ENCODE measurements at regions not wholly inside any gene's neighbourhood (a gene's known extent, or its start where the extent isn't known, plus 50 kb on each side); places are given as distances from the start of the nearest gene placed in this dataset.

DNA sequence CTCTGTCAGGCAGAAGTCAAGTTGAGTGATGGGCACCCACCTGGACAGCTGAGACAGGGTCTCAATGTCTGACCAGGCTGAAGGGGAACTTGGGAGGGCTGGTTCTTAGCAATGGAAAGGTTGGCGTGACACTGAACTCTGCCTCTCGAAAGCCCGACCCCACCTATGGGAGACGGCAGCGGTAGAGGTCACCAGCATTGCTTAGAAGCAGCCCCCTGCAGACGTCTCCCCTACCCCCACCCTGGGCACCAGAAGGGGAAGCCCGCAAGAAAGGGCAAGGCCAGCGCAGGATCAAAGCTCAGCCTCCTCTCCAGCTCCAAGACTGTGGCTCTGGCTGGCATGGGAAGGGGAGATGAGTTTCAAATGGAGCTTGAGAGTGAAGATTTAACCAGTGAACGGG lies 184.8 kb upstream of the LYSMD4 start:
- no peaks in the 10 kb centered on the region for H4K20me1 ChIP-seq (ENCODE audit: insufficient read depth)
- no peak overlapping the region for H3K27ac ChIP-seq (ENCODE audit: low read depth in 2 of 2, low read length in 1 of 2)
- H3K4me1 ChIP-seq (ENCODE audit: control insufficient read depth in 1 of 2, insufficient read depth in 2 of 2, low read depth in 1 of 2, low read length in 1 of 2) = no peaks in the 10 kb centered on the region; a peak in 1 of 4 replicates
- no peaks in the 10 kb centered on the region for H3K36me3 ChIP-seq (replicated peaks in 1 of 2; ENCODE audit: control insufficient read depth in 1 of 2, insufficient read depth in 2 of 2, low read length in 1 of 2)
- no peak overlapping the region for H3K4me2 ChIP-seq
- H3K4me3 ChIP-seq (ENCODE audit: low read depth in 2 of 2, low read length in 1 of 2) = no peak overlapping the region
- H3K9ac ChIP-seq = no peak overlapping the region
- DNase-seq = no peak
- no peaks in the 10 kb centered on the region for H3F3A ChIP-seq (replicated peaks; ENCODE audit: insufficient read depth)
- no peaks in the 10 kb centered on the region for H3K9me2 ChIP-seq
- TF ChIP-seq FOXJ3 (CRISPR knock-in tag; IDR thresholded peaks at IDR 0.05) = no peak
- H3K9me3 ChIP-seq = no peaks in the 10 kb centered on the region
- CTCF ChIA-PET = interaction anchor here (1.2 to 1.3 kb wide), 2 partner anchors 11 to 432 kb away, joined by 5 to 7 read pairs; no protein-coding TSS in a partner anchor
- no peaks in the 10 kb centered on the region for H3K79me2 ChIP-seq (ENCODE audit: insufficient read depth)
- 21% methylated on average over 2 of the region's 9 CpGs for WGBS (ENCODE audit: low lambda C conversion rate)
- POLR2A ChIA-PET = no interaction called here
- no peaks in the 10 kb centered on the region for H3K27me3 ChIP-seq (ENCODE audit: insufficient read depth)
- H2AFZ ChIP-seq (ENCODE audit: low read depth) = no peak overlapping the region

DNA sequence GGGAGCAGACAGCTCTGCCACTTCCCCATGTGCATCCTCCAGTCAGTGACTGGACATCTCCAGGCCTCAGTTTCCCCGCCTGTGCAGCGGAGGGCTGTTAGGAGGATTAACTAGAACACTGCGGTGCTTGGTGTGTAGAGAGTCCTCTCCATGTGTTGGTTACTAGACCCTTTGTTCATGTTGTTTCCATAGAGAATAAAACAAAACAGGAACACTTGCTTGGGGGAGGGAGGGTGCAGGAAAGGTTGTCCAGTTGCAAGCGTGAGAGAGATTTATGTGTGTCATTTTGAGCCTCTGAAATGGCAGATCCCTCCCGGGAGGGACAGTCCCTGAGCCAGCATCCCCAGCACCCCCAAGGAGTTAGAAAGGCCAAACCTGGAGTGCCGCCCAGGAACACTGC lies 184.0 kb upstream of the LYSMD4 start:
- no peak for TF ChIP-seq SMC3 (IDR thresholded peaks at IDR 0.05; ENCODE audit: low read depth, low read length)
- no peak for TF ChIP-seq PBX3 (IDR thresholded peaks at IDR 0.05)
- TF ChIP-seq POLR2AphosphoS5 (IDR thresholded peaks at IDR 0.05; ENCODE audit: low read depth, low read length) = no peak
- no peak for TF ChIP-seq FOXJ3 (CRISPR knock-in tag; IDR thresholded peaks at IDR 0.05)
- TF ChIP-seq NRF1 (IDR thresholded peaks at IDR 0.05; ENCODE audit: low read depth, low read length) = no peak
- TF ChIP-seq, protein P1, sequence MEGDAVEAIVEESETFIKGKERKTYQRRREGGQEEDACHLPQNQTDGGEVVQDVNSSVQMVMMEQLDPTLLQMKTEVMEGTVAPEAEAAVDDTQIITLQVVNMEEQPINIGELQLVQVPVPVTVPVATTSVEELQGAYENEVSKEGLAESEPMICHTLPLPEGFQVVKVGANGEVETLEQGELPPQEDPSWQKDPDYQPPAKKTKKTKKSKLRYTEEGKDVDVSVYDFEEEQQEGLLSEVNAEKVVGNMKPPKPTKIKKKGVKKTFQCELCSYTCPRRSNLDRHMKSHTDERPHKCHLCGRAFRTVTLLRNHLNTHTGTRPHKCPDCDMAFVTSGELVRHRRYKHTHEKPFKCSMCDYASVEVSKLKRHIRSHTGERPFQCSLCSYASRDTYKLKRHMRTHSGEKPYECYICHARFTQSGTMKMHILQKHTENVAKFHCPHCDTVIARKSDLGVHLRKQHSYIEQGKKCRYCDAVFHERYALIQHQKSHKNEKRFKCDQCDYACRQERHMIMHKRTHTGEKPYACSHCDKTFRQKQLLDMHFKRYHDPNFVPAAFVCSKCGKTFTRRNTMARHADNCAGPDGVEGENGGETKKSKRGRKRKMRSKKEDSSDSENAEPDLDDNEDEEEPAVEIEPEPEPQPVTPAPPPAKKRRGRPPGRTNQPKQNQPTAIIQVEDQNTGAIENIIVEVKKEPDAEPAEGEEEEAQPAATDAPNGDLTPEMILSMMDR (IDR thresholded peaks at IDR 0.05) = no peak
- no peak for TF ChIP-seq FOXM1 (IDR thresholded peaks at IDR 0.05; ENCODE audit: low read depth)
- no peak for TF ChIP-seq YY1 (IDR thresholded peaks at IDR 0.05; ENCODE audit: low read depth)
- no peak for TF ChIP-seq FOSL2 (IDR thresholded peaks at IDR 0.05; ENCODE audit: borderline replicate concordance, low read depth)
- ChIA-PET POLR2A (no interaction called here), CTCF (interaction anchor here (1.3 kb wide), 1 partner anchor 433 kb away, joined by 5 read pairs; no protein-coding TSS in a partner anchor)
- Histone ChIP-seq H3K4me3 (ENCODE audit: low read depth in 2 of 2, low read length in 1 of 2) (no peak overlapping the region), H2AFZ (ENCODE audit: low read depth) (no peak overlapping the region), H3K9me3 (no peaks in the 10 kb centered on the region), H3K9ac (no peak overlapping the region), H3K27me3 (ENCODE audit: insufficient read depth) (no peaks in the 10 kb centered on the region), H4K20me1 (ENCODE audit: insufficient read depth) (no peaks in the 10 kb centered on the region), H3K27ac (ENCODE audit: low read depth in 2 of 2, low read length in 1 of 2) (no peak overlapping the region), H3K4me1 (ENCODE audit: control insufficient read depth in 1 of 2, insufficient read depth in 2 of 2, low read depth in 1 of 2, low read length in 1 of 2) (no peaks in the 10 kb centered on the region; a peak in 1 of 4 replicates), H3K79me2 (ENCODE audit: insufficient read depth) (no peaks in the 10 kb centered on the region), H3K9me2 (no peaks in the 10 kb centered on the region), H3F3A (replicated peaks; ENCODE audit: insufficient read depth) (no peaks in the 10 kb centered on the region), H3K36me3 (replicated peaks in 1 of 2; ENCODE audit: control insufficient read depth in 1 of 2, insufficient read depth in 2 of 2, low read length in 1 of 2) (no peaks in the 10 kb centered on the region), H3K4me2 (no peak overlapping the region)
- WGBS (ENCODE audit: low lambda C conversion rate) = 32% methylated on average over 5 of the region's 6 CpGs
- no peak for DNase-seq

- Histone ChIP-seq H3K27me3 (ENCODE audit: insufficient read depth) (no peaks in the 10 kb centered on the region), H3K36me3 (replicated peaks in 1 of 2; ENCODE audit: control insufficient read depth in 1 of 2, insufficient read depth in 2 of 2, low read length in 1 of 2) (no peaks in the 10 kb centered on the region), H3K27ac (ENCODE audit: low read depth in 2 of 2, low read length in 1 of 2) (no peak overlapping the region), H3K9me3 (no peaks in the 10 kb centered on the region), H3K4me1 (ENCODE audit: control insufficient read depth in 1 of 2, insufficient read depth in 2 of 2, low read depth in 1 of 2, low read length in 1 of 2) (no peaks in the 10 kb centered on the region; a peak in 1 of 4 replicates), H3F3A (replicated peaks; ENCODE audit: insufficient read depth) (no peaks in the 10 kb centered on the region), H3K9me2 (no peaks in the 10 kb centered on the region), H3K79me2 (ENCODE audit: insufficient read depth) (no peaks in the 10 kb centered on the region), H3K4me2 (no peak overlapping the region), H2AFZ (ENCODE audit: low read depth) (no peak overlapping the region), H3K9ac (no peak overlapping the region), H4K20me1 (ENCODE audit: insufficient read depth) (no peaks in the 10 kb centered on the region), H3K4me3 (ENCODE audit: low read depth in 2 of 2, low read length in 1 of 2) (no peak overlapping the region)
- ChIA-PET POLR2A (no interaction called here), CTCF (no interaction called here)
- TF ChIP-seq, protein P2, sequence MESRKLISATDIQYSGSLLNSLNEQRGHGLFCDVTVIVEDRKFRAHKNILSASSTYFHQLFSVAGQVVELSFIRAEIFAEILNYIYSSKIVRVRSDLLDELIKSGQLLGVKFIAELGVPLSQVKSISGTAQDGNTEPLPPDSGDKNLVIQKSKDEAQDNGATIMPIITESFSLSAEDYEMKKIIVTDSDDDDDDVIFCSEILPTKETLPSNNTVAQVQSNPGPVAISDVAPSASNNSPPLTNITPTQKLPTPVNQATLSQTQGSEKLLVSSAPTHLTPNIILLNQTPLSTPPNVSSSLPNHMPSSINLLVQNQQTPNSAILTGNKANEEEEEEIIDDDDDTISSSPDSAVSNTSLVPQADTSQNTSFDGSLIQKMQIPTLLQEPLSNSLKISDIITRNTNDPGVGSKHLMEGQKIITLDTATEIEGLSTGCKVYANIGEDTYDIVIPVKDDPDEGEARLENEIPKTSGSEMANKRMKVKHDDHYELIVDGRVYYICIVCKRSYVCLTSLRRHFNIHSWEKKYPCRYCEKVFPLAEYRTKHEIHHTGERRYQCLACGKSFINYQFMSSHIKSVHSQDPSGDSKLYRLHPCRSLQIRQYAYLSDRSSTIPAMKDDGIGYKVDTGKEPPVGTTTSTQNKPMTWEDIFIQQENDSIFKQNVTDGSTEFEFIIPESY (IDR thresholded peaks at IDR 0.05; ENCODE audit: borderline replicate concordance, low read depth) = no peak
- no peak for TF ChIP-seq NRF1 (IDR thresholded peaks at IDR 0.05; ENCODE audit: low read depth, low read length)
- TF ChIP-seq, protein P3, sequence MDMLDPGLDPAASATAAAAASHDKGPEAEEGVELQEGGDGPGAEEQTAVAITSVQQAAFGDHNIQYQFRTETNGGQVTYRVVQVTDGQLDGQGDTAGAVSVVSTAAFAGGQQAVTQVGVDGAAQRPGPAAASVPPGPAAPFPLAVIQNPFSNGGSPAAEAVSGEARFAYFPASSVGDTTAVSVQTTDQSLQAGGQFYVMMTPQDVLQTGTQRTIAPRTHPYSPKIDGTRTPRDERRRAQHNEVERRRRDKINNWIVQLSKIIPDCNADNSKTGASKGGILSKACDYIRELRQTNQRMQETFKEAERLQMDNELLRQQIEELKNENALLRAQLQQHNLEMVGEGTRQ (IDR thresholded peaks at IDR 0.05; ENCODE audit: borderline replicate concordance, low read depth, low read length) = no peak
- TF ChIP-seq TCF12 (IDR thresholded peaks at IDR 0.05) = no peak
- TF ChIP-seq SIN3A (IDR thresholded peaks at IDR 0.05; ENCODE audit: borderline replicate concordance, low read depth, low read length) = no peak
- 64% methylated on average over 10 of the region's 10 CpGs for WGBS (ENCODE audit: low lambda C conversion rate)
- DNase-seq = no peak
Measured at GRCh38 chr15:99916668-99917223, 183.5 kb upstream of the LYSMD4 start.
